ENCODE measurements at regions not wholly inside any gene's neighbourhood (a gene's known extent, or its start where the extent isn't known, plus 50 kb on each side); places are given as distances from the start of the nearest gene placed in this dataset.

- no peak for DNase-seq
Measured at GRCh38 chr17:55632893-55633292, 89.8 kb downstream of the TMEM100 start.

- no peak for DNase-seq
Measured at GRCh38 chr17:55632236-55632635, 90.4 kb downstream of the TMEM100 start.

GRCh38 chr17:55629995-55630394 is 92.7 kb downstream of the TMEM100 start:
- no peak for DNase-seq

- DNase-seq = no peak
Measured at GRCh38 chr17:55625521-55625920, 97.1 kb downstream of the TMEM100 start.

- no peak for DNase-seq
Measured at GRCh38 chr17:55624772-55625433, 97.8 kb downstream of the TMEM100 start.

- no peak for DNase-seq
Measured at GRCh38 chr17:55622547-55622946, 100.1 kb downstream of the TMEM100 start.

- no peak for DNase-seq
Measured at GRCh38 chr17:55620945-55621344, 101.7 kb downstream of the TMEM100 start.

- no peak for DNase-seq
Measured at GRCh38 chr17:55620023-55620422, 102.6 kb downstream of the TMEM100 start.

- DNase-seq = no peak
Measured at GRCh38 chr17:55617441-55617840, 105.2 kb downstream of the TMEM100 start.

GRCh38 chr17:55614061-55614460 is 102.8 kb upstream of the SMIM36 start:
- no peak for DNase-seq

GRCh38 chr17:55612691-55613141 is 101.5 kb upstream of the SMIM36 start:
- DNase-seq = no peak

GRCh38 chr17:55607731-55608341 is 96.6 kb upstream of the SMIM36 start:
- DNase-seq = no peak

GRCh38 chr17:55606488-55606815 is 95.2 kb upstream of the SMIM36 start:
- no peak for DNase-seq

- DNase-seq = no peak
Measured at GRCh38 chr17:55605705-55606487, 94.6 kb upstream of the SMIM36 start.

- peak; percentile 26 for DNase-seq
Measured at GRCh38 chr17:55601874-55602364, 90.7 kb upstream of the SMIM36 start.

- no peak for DNase-seq
Measured at GRCh38 chr17:55598495-55598894, 87.2 kb upstream of the SMIM36 start.

- no peak for DNase-seq
Measured at GRCh38 chr17:55588446-55589242, 77.4 kb upstream of the SMIM36 start.

- DNase-seq = no peak
Measured at GRCh38 chr17:55587608-55588139, 76.4 kb upstream of the SMIM36 start.

- no peak for DNase-seq
Measured at GRCh38 chr17:55585629-55586028, 74.4 kb upstream of the SMIM36 start.

- DNase-seq = no peak
Measured at GRCh38 chr17:55584861-55585260, 73.6 kb upstream of the SMIM36 start.

- DNase-seq = peak; percentile 12
Measured at GRCh38 chr17:55584055-55584685, 72.9 kb upstream of the SMIM36 start.

GRCh38 chr17:55582897-55583296 is 71.6 kb upstream of the SMIM36 start:
- DNase-seq = no peak

All from NCI-H226 (cell line).